HepG2 (cell line): ENCODE measurements at regions not wholly inside any gene's neighbourhood (a gene's known extent, or its start where the extent isn't known, plus 50 kb on each side); places are given as distances from the start of the nearest gene placed in this dataset.

Experiments used
- BATF2 ChIP-seq: sonication (generic); formaldehyde crosslinking; IDR thresholded peaks from 2 replicates; pipeline ENCODE4 v1.8.0; 2022; ENCODE audit warnings: mild to moderate bottlenecking, missing genetic modification reagents, moderate library complexity
- CEBPG ChIP-seq: IDR thresholded peaks from 2 replicates; pipeline ENCODE4 v1.6.1; 2016
- DNMT3B ChIP-seq: conservative IDR thresholded peaks from 2 replicates; pipeline ENCODE4 v1.6.1; 2016; ENCODE audit warnings: missing biosample characterization, control low read depth
- ELF3 ChIP-seq: IDR thresholded peaks from 2 replicates; pipeline ENCODE4 v1.6.1; 2016; ENCODE audit warnings: missing genetic modification reagents, missing compliant biosample characterization
- ERF ChIP-seq: IDR thresholded peaks from 2 replicates; pipeline ENCODE4 v1.6.1; 2018; ENCODE audit warnings: missing biosample characterization, missing genetic modification reagents
- FOXC1 ChIP-seq: sonication (generic); formaldehyde crosslinking; IDR thresholded peaks from 2 replicates; pipeline ENCODE4 v1.8.0; 2022; ENCODE audit warnings: mild to moderate bottlenecking, missing genetic modification reagents, borderline replicate concordance
- FOXK1 ChIP-seq: sonication (generic); formaldehyde crosslinking; IDR thresholded peaks from 2 replicates; pipeline ENCODE4 v1.4.0; 2020; ENCODE audit warnings: low read depth, missing genetic modification reagents, borderline replicate concordance
- KDM3A ChIP-seq: IDR thresholded peaks from 2 replicates; pipeline ENCODE4 v1.6.1; 2018; ENCODE audit warnings: low read depth, missing compliant biosample characterization
- LRRFIP1 ChIP-seq: sonication (generic); formaldehyde crosslinking; conservative IDR thresholded peaks from 2 replicates; pipeline ENCODE4 v1.4.0; 2020; ENCODE audit warnings: missing genetic modification reagents
- NCOR1 ChIP-seq: fragments of 200-600 bp; sonication (generic); IDR thresholded peaks from 2 replicates; pipeline ENCODE4 v1.7.0; 2017; ENCODE audit warnings: antibody characterized with exemption, low read length, borderline replicate concordance
- PHF8 ChIP-seq: sonication (generic); formaldehyde crosslinking; IDR thresholded peaks from 2 replicates; pipeline ENCODE4 v1.5.0; 2020; ENCODE audit warnings: missing genetic modification reagents
- RARG ChIP-seq: sonication (generic); formaldehyde crosslinking; IDR thresholded peaks from 2 replicates; pipeline ENCODE4 v1.4.0; 2020; ENCODE audit warnings: low read depth, mild to moderate bottlenecking, missing genetic modification reagents
- SETDB1 ChIP-seq: sonication (generic); formaldehyde crosslinking; IDR thresholded peaks from 2 replicates; pipeline ENCODE4 v1.5.1; 2020; ENCODE audit warnings: missing genetic modification reagents, mild to moderate bottlenecking, borderline replicate concordance
- SIN3B ChIP-seq: fragments of 150-350 bp; IDR thresholded peaks from 2 replicates; pipeline ENCODE4 v1.6.1; 2014; ENCODE audit warnings: low read length
- SIX4 ChIP-seq: sonication (generic); formaldehyde crosslinking; IDR thresholded peaks from 2 replicates; pipeline ENCODE4 v1.4.0; 2020; ENCODE audit warnings: missing genetic modification reagents
- SP4 ChIP-seq: sonication (generic); formaldehyde crosslinking; IDR thresholded peaks from 2 replicates; pipeline ENCODE4 v1.8.1; 2023; ENCODE audit warnings: mild to moderate bottlenecking, missing genetic modification reagents
- TBX3 ChIP-seq: fragments of 450-650 bp; IDR thresholded peaks from 2 replicates; pipeline ENCODE4 v1.6.1; 2017; ENCODE audit warnings: antibody characterized with exemption, mild to moderate bottlenecking, inconsistent platforms, borderline replicate concordance
- TEAD3 ChIP-seq: optimal IDR thresholded peaks from 2 replicates; pipeline ENCODE3; 2016; ENCODE audit warnings: borderline replicate concordance
- THAP7 ChIP-seq: sonication (generic); formaldehyde crosslinking; IDR thresholded peaks from 2 replicates; pipeline ENCODE4 v1.8.1; 2023; ENCODE audit warnings: mild to moderate bottlenecking, missing genetic modification reagents
- TMF1 ChIP-seq: sonication (generic); formaldehyde crosslinking; IDR thresholded peaks from 2 replicates; pipeline ENCODE4 v1.8.1; 2022; ENCODE audit warnings: low read depth, missing genetic modification reagents
- ZNF230 ChIP-seq: sonication (generic); formaldehyde crosslinking; IDR thresholded peaks from 2 replicates; pipeline ENCODE4 v1.4.0; 2020; ENCODE audit warnings: mild to moderate bottlenecking, missing genetic modification reagents
- ZNF362 ChIP-seq: sonication (generic); formaldehyde crosslinking; IDR thresholded peaks from 2 replicates; pipeline ENCODE4 v1.4.0; 2020; ENCODE audit warnings: missing genetic modification reagents, mild to moderate bottlenecking, borderline replicate concordance
- ZNF589 ChIP-seq: sonication (generic); formaldehyde crosslinking; conservative IDR thresholded peaks from 2 replicates; pipeline ENCODE4 v1.8.0; 2022; ENCODE audit warnings: mild to moderate bottlenecking, moderate library complexity, missing genetic modification reagents
- ZNF670 ChIP-seq: sonication (generic); formaldehyde crosslinking; IDR thresholded peaks from 2 replicates; pipeline ENCODE4 v1.8.0; 2022; ENCODE audit warnings: mild to moderate bottlenecking, missing genetic modification reagents, borderline replicate concordance
- ZNF788 ChIP-seq: sonication (generic); formaldehyde crosslinking; IDR thresholded peaks from 2 replicates; pipeline ENCODE4 v1.5.0; 2020; ENCODE audit warnings: mild to moderate bottlenecking, missing genetic modification reagents, borderline replicate concordance

- TF ChIP-seq SP4 (CRISPR knock-in tag) (peak; percentile 4; the same call in 1 of the 2 replicates), PHF8 (CRISPR knock-in tag) (peak; percentile 68), ELF3 (CRISPR knock-in tag) (peak; percentile 96), ZNF589 (CRISPR knock-in tag) (peak; percentile 88; the same call in 1 of the 2 replicates), ZNF788 (CRISPR knock-in tag) (peak; percentile 96), NCOR1 (peak; percentile 40; the same call in 1 of the 2 replicates), FOXC1 (CRISPR knock-in tag) (peak; percentile 20; the same call in 1 of the 2 replicates), DNMT3B (peak; percentile 84), BATF2 (CRISPR knock-in tag) (peak; percentile 65; the same call in 1 of the 2 replicates), TBX3 (peak; percentile 68), SETDB1 (no peak), TEAD3 (peak; percentile 98), ZNF670 (CRISPR knock-in tag) (peak; percentile 94), ERF (peak; percentile 97), KDM3A (peak; percentile 99), CEBPG (CRISPR knock-in tag) (peak; percentile 94), SIN3B (0 out of 2 replicates have a peak, but pooled peaks have one; percentile 15), TMF1 (CRISPR knock-in tag) (no peak; the same call in 1 of the 2 replicates), ZNF362 (CRISPR knock-in tag) (no peak), FOXK1 (peak; percentile 92; the same call in 1 of the 2 replicates), SIX4 (CRISPR knock-in tag) (peak; percentile 68; the same call in 1 of the 2 replicates), ZNF230 (CRISPR knock-in tag) (peak; percentile 84), LRRFIP1 (CRISPR knock-in tag) (no peak), THAP7 (no peak), RARG (CRISPR knock-in tag) (no peak)
Measured at GRCh38 chr9:129334105-129334935, 156.3 kb upstream of the IER5L start (continued).
